ENCODE measurements at regions not wholly inside any gene's neighbourhood (a gene's known extent, or its start where the extent isn't known, plus 50 kb on each side); places are given as distances from the start of the nearest gene placed in this dataset.
"Not testable (repeated sequence)": the region's sequence is repeated elsewhere in the genome, so short reads cannot be mapped to it uniquely, and the experiment has no call there.

GRCh38 chr11:87559852-87560251, 522.1 kb downstream of the TMEM135 start:
- TF ChIP-seq CTCF (conservative IDR thresholded peaks at IDR 0.05; ENCODE audit: low read length); EZH2phosphoT487 (IDR thresholded peaks at IDR 0.05; ENCODE audit: borderline replicate concordance): not testable (repeated sequence)
